GM18951 (cell line): ENCODE measurements at regions not wholly inside any gene's neighbourhood (a gene's known extent, or its start where the extent isn't known, plus 50 kb on each side); places are given as distances from the start of the nearest gene placed in this dataset.

Experiments used
- POLR2A ChIP-seq: IDR thresholded peaks from 4 replicates; pipeline ENCODE4 v1.6.1; 2011; ENCODE audit warnings: mild to moderate bottlenecking; ENCODE audit not compliant: insufficient read length, insufficient read depth; ENCODE audit errors: extremely low read depth
- in situ Hi-C: fragments of 300-500 bp; cut with MboI; formaldehyde crosslinking; loops from one replicate; pipeline ENCODE4 v1.12.0; 2022; ENCODE audit warnings: low sequenced_read_pairs, mixed read lengths, inconsistent platforms; ENCODE audit not compliant: unreplicated experiment

- no peak for TF ChIP-seq POLR2A
- in situ Hi-C loops: no loop called here
Measured at GRCh38 chr3:103057487-103057886, 622.7 kb downstream of the ZPLD1 start.

DNA sequence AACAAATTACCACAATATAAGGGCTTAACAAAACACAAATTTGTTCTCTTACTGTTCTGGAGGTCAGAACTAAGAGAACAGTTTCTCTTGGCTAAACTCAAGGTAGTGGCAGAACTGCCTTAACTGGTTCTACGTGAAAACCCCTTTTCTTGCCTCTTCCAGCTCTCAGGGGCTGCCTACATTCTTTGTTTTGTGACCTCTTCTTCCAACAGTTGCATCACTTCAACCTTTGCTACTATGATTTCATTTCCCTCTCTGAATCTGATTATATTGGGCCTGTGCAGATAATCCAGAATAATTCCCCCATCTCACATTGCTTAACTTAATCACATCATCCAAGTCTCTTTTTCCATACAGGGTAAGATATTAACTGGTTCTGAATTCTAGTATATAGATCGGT lies 624.6 kb downstream of the ZPLD1 start:
- in situ Hi-C loops: no loop called here
- TF ChIP-seq POLR2A: no peak

GRCh38 chr3:103060242-103060641 lies 625.4 kb downstream of the ZPLD1 start:
- TF ChIP-seq POLR2A: no peak
- in situ Hi-C loops: no loop called here

DNA sequence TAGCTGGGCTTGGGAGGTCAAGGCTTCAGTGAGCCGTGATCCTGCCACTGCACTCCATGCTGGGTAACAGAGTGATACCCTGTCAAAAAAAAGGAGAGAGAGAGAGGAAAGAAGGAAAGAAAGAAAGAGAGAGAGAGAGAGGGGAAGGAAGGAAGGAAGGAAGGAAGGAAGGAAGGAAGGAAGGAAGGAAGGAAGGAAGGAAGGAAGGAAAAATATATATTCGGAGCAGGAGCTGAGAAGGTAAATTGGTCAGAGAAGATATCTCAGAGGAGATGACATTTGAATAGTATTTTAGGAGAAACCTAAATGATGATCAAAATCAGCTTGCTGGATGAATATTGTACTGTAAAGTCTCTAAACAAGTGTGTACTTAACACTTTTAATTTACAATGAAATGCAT lies 633.1 kb downstream of the ZPLD1 start:
- in situ Hi-C loops: no loop called here
- TF ChIP-seq POLR2A: no peak

DNA sequence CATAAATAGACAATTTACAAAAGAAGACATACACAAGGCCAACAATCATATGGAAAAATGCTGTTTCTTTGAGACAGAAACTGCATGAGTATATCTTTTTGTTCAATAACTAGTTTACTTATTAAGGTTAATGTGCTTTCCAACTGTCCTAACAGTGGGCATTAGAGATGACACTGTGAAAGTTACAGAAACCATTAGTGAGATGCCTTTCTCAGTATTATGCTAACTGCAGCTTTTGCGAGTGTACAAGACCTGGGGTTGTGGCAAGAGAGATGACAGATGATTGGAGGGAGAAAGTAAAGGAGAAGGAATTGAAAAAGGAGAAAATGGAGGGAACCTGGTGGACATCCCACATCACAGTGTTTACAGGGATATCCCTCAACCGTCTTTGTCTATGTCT lies 640.5 kb downstream of the ZPLD1 start:
- in situ Hi-C loops: no loop called here
- no peak for TF ChIP-seq POLR2A

- in situ Hi-C loops: no loop called here
- TF ChIP-seq POLR2A: no peak
Measured at GRCh38 chr3:103077910-103078309, 643.1 kb downstream of the ZPLD1 start.

- TF ChIP-seq POLR2A: no peak
- in situ Hi-C loops: no loop called here
Measured at GRCh38 chr3:103082501-103082900, 647.7 kb downstream of the ZPLD1 start.

- in situ Hi-C loops: no loop called here
- no peak for TF ChIP-seq POLR2A
Measured at GRCh38 chr3:103083848-103084631, 649.2 kb downstream of the ZPLD1 start.

- TF ChIP-seq POLR2A: no peak
- in situ Hi-C loops: no loop called here
Measured at GRCh38 chr3:103085465-103085864, 650.6 kb downstream of the ZPLD1 start.

- in situ Hi-C loops: no loop called here
- no peak for TF ChIP-seq POLR2A
Measured at GRCh38 chr3:103089758-103090157, 654.9 kb downstream of the ZPLD1 start.

- in situ Hi-C loops: no loop called here
- TF ChIP-seq POLR2A: no peak
Measured at GRCh38 chr3:103105206-103105605, 670.4 kb downstream of the ZPLD1 start.

- in situ Hi-C loops: no loop called here
- no peak for TF ChIP-seq POLR2A
Measured at GRCh38 chr3:103112273-103112672, 677.5 kb downstream of the ZPLD1 start.

DNA sequence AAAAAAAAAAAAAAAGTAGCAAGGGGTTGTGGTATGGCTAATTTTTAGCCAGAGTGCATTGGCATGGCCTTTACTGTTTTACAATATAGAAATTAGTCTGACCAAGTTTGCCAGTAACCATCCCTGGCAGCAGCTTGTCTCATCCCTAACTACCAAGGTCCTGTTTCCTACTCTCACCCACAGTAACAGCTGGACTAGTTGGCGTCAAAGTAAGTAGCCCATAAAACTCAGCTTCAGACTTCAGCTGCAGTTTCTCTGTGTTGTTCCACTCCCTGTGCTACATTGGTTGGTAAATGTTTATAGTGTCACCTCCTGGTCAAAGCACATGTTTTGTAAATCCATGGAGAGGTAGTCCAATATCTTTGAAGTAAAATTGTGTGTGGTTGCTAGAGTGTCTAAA lies 691.3 kb downstream of the ZPLD1 start:
- TF ChIP-seq POLR2A: no peak
- in situ Hi-C loops: no loop called here

- TF ChIP-seq POLR2A: no peak
- in situ Hi-C loops: no loop called here
Measured at GRCh38 chr3:103127098-103127630, 692.3 kb downstream of the ZPLD1 start.
